Inflammatory macrophage treated with lipopolysaccharide for 1 hour (primary cell): ENCODE measurements at regions not wholly inside any gene's neighbourhood (a gene's known extent, or its start where the extent isn't known, plus 50 kb on each side); places are given as distances from the start of the nearest gene placed in this dataset.

Experiments
- DNase-seq, 2 donors: peaks; one replicate each; pipeline ENCODE4 v3.0.0-alpha.2; 2020 to 2022

GRCh38 chr20:52921340-52921739, 50.8 kb upstream of the TSHZ2 start:
- DNase-seq: no peak

GRCh38 chr20:52918311-52918710, 53.8 kb upstream of the TSHZ2 start:
- DNase-seq: no peak

GRCh38 chr20:52915564-52915963, 56.6 kb upstream of the TSHZ2 start:
- DNase-seq: no peak

GRCh38 chr20:52914870-52915269, 57.3 kb upstream of the TSHZ2 start:
- no peak for DNase-seq

- no peak for DNase-seq
Measured at GRCh38 chr20:52913650-52914387, 58.3 kb upstream of the TSHZ2 start.

- DNase-seq: no peak
Measured at GRCh38 chr20:52905241-52905994, 66.7 kb upstream of the TSHZ2 start.

GRCh38 chr20:52904837-52905236, 67.3 kb upstream of the TSHZ2 start:
- no peak for DNase-seq

GRCh38 chr20:52899041-52899608, 73.0 kb upstream of the TSHZ2 start:
- DNase-seq: no peak

GRCh38 chr20:52896348-52896747, 75.8 kb upstream of the TSHZ2 start:
- DNase-seq: no peak

- no peak for DNase-seq
Measured at GRCh38 chr20:52895701-52896100, 76.5 kb upstream of the TSHZ2 start.

- DNase-seq: no peak
Measured at GRCh38 chr20:52895235-52895634, 76.9 kb upstream of the TSHZ2 start.

GRCh38 chr20:52893498-52893897, 78.7 kb upstream of the TSHZ2 start:
- DNase-seq: no peak

GRCh38 chr20:52892023-52892422, 80.1 kb upstream of the TSHZ2 start:
- no peak for DNase-seq

GRCh38 chr20:52890130-52890529, 82.0 kb upstream of the TSHZ2 start:
- DNase-seq: no peak

- DNase-seq: no peak
Measured at GRCh38 chr20:52889225-52889624, 82.9 kb upstream of the TSHZ2 start.

GRCh38 chr20:52888096-52888495, 84.1 kb upstream of the TSHZ2 start:
- DNase-seq: no peak

- DNase-seq: no peak
Measured at GRCh38 chr20:52880997-52881396, 91.2 kb upstream of the TSHZ2 start.

- DNase-seq: no peak
Measured at GRCh38 chr20:52880259-52880658, 91.9 kb upstream of the TSHZ2 start.

- no peak for DNase-seq
Measured at GRCh38 chr20:52874241-52874640, 97.9 kb upstream of the TSHZ2 start.

GRCh38 chr20:52869698-52870501, 102.3 kb upstream of the TSHZ2 start:
- DNase-seq: no peak

- no peak for DNase-seq
Measured at GRCh38 chr20:52869276-52869675, 102.9 kb upstream of the TSHZ2 start.

- DNase-seq: no peak
Measured at GRCh38 chr20:52867305-52867704, 104.9 kb upstream of the TSHZ2 start.

- no peak for DNase-seq
Measured at GRCh38 chr20:52864916-52865605, 107.1 kb upstream of the TSHZ2 start.
